NCI-H2029 treated with DMSO at 0.1 percent for 48 hours (cell line): ENCODE measurements at regions not wholly inside any gene's neighbourhood (a gene's known extent, or its start where the extent isn't known, plus 50 kb on each side); places are given as distances from the start of the nearest gene placed in this dataset.
"Not testable (repeated sequence)": the region's sequence is repeated elsewhere in the genome, so short reads cannot be mapped to it uniquely, and the experiment has no call there.

ENCODE experiments used
- DNase-seq: peaks from one replicate; lab custom pipeline; 2025; lab: John Stamatoyannopoulos, UW

DNA sequence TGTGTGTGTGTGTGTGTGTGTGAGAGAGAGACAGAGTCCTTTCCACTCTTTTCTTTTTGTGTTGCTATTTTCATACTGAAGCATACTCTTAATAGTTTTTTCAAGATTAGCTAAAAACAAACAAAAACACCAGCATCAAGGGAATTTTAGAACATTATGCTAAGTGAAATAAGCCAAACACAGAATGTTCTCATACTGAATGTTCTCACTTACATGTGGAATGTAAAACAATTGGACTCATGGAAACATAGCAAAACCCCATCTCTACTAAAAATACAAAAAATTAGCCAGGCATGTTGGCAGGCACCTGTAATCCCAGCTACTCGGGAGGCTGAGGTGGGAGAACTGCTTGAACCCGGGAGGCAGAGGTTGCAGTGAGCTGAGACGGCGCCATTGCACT, 193.4 kb downstream of the XPNPEP1 start:
- DNase-seq: not testable (repeated sequence)

DNA sequence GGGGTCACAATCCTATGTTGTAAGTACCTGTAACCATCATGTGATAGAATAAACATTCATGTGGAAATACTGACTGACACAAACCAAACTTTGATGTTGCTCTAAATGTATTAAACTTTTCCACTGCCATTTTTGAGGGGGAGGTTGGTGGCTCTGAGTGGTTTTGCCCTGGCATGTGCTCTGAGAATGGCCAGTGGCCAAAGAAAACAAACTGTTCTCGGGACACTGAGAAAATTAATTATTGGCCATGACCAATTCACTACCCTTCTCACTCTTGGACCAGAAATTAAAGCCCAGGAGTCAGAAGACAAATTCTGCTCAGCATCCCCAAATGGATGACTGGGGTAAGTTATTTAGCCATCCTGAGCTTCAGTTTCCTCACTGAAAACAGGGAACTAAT, 195.9 kb downstream of the XPNPEP1 start:
- no peak for DNase-seq

DNA sequence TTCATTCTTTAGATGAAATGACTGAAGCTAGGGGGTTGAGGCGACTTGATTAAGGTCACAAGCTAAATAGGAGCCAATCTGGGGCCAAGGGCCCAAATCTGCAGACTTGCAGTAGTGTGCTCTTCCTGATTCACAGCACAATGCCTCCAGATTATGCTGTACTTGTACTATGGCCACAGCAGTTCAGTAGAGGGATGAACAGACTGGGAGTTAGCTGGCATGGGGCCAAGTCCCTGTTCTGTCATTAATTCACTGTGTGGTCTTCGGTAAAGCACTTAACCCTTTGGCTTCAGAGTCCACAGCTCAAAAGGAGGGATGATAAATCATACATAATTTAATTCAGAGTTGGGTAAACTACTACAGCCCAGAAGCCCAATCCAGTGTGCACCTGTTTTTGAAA, 196.8 kb downstream of the XPNPEP1 start:
- no peak for DNase-seq

DNA sequence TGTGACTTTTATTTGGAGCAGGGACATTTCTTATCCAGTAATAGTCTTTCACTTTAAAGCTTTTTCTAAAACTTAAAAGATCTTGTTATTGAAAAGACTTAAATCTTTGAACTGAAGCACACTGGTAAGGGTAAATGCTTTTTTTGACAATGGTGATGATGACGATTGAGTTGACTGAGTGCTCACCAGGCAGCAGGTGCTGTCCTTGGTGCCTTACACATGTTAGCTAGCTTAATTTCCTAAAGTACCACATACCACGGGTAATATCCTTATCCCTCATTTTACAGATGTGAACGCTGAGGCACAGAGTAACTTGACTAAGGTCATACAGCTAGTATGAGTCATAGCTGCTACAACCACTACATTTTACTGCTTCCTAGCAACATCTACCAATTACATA, 200.0 kb downstream of the XPNPEP1 start:
- no peak for DNase-seq

DNA sequence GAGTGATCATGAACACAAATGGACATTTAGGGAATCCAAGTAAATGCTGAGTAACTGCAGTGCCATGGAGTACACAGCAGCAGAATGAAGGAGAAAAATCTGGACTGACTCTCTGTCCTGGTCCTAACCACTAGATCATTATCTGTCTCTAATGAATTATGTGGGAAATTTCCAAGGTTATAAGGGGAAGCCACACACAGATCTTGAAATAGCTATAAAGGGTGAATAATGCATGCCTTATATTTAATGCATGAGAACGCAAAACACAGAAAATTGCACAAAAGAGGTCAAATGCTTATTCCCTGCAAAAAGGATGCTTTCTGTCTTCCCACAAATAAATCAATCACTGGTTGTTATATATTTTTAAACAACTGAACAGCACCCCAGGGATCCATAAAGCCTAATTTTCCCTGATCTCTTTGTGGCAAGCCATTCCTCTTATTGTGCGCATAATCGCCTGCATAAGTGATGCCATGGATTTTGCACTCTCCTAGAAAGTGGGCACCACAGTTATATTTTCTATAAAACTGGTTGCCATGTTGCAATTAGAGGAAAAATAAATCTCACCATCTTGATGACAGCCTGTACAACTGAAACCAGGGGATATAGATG, 201.8 kb downstream of the XPNPEP1 start:
- no peak for DNase-seq

DNA sequence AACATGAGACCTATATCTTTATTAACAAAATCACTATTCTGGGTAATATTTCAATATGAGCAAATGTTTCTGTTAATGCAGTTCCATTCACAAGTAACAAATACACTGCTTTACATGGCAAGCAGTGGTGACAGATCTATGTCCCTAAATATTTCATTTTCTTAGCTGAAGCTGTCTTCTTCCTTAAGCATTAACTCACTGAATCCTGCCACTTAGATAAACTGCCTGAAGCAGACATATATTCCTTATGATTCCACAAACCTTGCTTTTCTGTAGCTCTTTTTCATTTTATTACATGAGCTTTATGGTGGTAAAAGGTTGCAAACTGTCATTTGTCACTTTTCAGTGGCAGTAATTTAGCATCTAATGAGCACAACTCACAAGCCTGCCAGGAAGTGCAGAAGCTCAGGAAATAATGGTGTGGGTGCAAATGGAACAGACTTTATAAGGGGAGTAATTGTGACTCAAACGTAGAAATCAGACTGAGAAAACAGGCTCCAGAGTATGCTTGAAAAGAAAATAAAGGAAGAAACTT, 217.2 kb downstream of the XPNPEP1 start:
- DNase-seq: no peak

DNA sequence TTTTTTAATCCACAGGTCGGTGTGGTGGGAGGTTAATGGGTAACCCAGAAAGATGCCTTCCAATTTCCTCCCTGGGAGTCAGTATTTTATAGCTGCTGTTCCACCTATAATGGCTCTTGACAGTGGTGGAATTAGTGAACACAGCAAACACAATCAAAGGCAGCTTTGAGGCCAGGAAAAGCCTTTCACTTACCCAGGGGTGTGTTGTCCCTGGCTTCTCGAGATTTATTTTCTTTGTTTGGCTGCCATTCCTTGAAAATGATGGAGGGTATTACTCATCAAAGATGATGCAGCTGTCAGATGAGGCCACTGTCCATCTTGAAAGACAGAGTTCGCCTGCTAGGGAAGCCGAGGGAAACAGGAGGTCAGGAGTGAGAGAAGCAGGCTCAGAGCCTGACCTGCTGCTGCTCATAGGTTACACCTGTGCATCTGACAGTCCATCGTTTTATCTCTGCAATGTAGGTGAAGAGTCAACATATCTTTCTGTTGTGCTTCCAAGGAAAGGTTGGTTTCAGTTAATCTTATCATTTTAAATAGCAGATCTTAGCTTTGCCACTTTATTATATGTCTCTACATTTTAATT, 221.6 kb downstream of the XPNPEP1 start:
- no peak for DNase-seq

DNA sequence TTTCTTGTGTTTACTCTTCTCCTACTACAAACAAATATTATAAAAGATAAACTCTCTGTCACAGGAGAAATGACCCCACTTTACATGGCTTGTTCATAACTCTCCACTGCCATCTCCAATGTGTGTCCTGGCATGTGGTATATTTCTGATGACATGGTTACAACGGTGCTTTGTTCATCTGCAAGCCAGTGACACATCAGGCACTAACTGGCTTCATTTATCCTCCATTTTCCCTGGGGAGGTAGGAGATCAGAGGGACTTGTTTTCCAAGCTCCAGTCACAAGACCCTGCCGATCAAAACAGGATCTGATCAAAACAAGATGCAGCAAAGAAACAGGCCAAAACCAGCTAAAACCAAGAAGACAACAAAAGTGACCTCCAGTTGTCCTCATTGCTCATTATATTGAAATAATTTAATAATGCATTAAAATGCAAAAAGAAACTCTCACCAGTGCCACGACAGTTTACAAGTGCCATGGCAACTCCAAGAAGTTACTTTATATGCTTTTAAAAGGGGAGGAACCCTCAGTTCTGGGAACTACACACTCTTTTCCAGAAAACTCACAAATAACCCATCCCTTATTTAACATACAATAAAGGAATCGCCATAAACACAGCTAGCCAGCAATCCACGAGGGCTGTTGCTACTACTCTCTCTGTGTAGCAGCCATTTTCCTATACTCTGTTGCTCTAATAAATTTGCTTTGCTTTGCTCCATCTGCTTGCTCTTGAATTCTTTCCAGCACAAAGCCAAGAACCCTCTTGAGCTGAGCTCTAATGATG, 224.2 kb downstream of the XPNPEP1 start:
- no peak for DNase-seq

DNA sequence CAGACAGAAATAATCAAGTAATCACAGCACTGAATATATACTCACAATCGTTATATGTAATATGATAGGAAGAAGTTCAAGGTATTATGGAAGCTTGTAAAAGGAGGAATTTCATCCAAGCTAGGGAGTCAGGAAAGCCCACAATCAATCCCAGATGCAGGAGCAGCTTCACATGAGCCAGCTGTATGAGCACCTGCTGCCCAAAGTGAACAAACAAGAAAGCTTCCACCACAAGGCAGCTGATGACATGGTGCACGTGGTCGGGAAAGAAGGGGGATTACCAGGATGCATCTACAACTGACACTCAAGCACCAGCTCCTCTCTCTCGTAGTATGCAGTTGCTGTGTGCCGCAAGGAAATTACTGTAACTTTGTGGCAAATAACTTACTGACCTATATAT, 225.2 kb downstream of the XPNPEP1 start:
- no peak for DNase-seq

DNA sequence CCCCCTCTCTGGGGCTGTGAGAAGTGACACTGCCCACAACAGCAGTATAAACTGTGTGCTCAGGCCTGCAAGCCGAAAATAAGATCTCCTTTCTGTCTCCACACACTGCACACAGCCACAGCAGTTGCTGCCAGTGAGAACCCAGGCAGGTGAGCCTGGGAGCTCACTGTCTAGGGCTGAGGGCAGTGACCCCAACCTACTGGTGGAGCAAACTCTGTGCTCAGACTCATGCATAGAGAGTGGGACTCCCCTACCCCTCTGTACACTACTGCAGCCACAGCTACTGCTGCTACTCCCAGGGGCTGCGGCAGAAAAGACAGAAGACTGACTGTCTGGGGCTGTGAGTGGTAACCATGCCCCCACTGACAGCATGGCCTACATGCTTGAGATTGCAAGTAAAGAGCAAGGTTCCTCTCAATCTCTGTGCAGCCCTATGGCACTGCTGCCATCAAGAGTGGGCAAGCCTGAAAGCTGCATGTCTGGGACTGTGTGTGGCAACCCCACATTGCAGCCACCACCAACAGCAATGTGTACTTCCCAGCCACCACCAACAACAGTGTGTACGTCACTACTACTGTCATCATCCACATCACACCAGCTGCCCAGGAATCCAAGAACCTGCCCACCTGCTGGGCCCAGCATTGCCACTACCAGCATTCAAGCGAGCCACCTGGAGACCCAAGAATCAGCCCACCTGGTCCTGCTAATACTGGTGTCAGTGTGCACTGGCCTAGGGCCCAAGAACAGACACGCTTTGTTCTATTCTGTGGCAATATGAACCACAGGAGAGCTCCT, 226.1 kb downstream of the XPNPEP1 start:
- DNase-seq: no peak

DNA sequence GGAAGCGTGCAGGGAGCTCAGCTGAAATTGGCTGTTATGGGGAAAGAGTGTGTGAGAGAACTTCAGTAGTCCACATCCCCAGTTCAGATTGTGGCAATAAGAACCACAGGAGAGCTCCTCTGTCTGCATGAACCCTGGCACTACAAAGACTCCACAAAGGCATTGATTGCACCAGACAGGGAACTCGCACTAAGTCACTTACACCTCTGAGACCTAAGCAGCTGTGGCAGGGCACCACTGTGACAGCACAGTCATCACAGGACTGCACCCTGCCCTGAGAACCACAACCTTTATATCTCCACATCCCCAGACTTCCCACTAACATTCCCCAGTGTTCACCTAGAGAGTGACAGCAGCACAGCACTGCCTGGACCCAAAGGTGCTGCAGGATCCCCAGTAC, 226.8 kb downstream of the XPNPEP1 start:
- DNase-seq: no peak

DNA sequence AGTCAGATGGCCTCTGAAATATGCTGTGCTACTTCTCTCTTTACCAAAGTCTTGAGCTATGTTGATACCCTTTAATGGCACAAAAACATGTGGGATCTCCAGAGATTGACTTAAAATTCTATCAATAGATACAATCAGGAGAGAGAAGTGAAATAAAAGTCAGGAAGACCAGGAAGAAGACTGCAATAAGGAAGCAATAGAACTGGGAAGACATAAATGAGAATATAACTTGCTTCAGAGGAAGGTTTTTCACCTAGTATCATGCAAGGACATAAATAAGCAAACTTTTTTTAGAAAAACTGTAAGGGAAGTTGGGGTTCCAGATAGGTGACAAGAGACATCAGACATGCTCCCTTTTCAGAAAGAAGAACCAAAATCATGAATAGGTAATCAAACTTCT, 227.3 kb downstream of the XPNPEP1 start:
- no peak for DNase-seq

DNA sequence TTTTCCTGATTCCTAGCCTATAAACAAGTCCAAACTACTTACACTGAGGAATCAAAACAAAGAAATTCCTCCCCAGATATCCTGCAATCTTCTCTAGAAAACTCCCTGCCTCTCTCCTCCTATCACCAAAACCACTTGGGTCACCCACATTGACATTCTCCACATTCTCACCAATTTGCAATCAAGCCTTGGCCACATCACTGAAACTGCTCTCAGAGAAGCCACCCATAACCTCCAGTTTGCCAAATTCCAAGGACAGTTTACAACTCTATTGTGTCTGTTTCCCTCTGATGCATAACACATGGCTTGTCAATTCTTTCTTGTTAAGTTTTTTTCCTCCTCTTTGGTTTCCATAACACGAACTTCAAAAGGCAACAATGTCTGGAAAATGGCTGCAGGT, 233.5 kb downstream of the XPNPEP1 start:
- DNase-seq: no peak

DNA sequence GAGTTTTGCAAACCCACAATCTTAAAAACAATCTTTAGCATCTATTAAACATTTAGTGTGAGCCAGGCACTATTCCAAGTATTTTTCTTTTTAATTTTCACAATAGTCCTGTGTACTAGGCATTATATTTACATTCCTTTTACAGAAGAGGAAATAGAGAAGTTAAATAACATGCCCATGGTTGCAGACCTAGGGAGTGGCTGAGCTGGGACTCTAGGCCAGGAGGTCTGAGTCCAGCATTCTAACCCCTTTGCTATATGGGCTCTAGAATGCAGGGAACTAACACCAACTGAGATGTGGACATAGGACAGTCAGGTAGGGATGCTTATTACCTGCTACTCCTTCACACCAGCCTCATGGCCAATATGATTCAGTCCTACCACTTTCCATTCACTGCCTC, 243.8 kb downstream of the XPNPEP1 start:
- DNase-seq: no peak

DNA sequence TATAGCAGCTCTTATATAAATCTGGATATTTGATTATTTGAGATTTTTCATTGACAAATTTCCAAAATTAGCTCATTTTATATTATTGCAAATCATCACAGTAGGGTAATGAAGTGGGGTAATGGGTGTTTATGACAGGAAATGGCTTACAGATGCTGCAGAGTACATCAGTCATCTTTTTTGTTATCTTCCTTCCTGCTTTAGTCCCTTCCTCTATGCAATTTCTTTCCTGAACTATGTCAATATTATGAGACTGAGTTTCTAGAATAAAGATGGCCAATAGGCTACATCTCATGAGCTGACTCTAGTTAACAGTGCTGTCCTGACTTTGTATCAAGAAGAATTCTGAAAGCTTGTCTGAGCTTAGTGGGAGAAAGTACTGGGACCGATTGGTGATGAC, 244.5 kb downstream of the XPNPEP1 start:
- DNase-seq: no peak

DNA sequence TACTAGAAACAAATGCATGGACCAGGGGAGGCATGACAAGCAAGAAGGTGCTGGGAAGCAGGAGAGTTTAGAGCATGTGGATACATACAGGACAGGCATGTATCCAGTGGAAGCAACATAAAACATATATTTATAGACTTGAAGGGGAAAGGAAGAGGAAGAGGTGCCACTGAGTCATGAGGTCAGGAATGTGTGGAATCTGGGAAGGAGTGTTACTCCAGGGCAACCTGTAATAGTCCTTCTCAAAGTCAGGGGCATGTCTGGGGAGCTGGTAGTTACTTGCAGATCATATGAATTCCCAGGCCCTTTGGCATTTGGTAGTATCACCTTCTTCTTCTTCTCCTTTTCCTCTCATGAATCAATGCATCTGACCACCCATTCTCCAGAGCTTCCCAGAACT, 246.6 kb downstream of the XPNPEP1 start:
- no peak for DNase-seq

DNA sequence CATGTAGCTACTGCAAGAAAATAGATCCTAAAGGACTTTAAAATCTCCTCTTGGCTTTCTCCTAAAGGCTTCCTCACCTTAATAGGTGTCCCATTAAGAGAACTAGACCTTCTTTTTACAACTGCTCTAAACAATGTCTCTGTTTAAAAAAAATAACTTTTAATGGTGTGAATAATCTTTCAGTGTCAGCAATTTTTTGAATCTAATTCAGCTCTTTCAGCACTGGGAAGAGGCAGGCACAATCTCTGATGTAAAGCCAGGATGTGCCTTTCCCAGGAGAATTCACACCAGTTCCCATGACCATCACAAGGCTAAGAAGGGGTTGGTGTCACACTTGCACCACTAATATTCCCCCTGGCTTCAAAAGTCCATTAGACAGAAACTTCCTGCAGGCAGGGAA, 254.6 kb downstream of the XPNPEP1 start:
- no peak for DNase-seq

DNA sequence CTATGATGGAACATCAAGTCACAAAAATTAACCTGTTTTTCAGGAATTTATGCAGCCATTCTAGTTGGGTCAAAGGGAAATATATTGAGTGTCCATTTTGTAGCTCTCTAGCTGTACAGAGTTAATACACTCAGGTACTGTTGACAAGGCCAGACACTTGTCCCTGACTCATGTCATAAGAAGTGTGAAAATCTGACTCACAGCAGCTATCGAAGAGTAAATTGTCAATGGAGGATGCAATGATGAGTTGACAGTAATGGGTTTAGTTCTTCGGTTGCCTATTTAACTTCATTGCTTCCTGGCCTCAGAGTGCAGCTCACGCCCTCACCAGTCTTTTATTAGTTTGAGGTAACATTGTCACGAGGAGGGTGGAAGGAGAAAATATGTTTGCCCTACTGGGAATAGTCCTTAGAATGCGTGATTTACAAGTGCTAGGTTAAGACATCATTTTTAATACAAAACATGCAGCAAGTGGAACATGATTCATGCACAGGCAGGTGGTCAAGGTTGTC, 255.1 kb downstream of the XPNPEP1 start:
- DNase-seq: no peak

DNA sequence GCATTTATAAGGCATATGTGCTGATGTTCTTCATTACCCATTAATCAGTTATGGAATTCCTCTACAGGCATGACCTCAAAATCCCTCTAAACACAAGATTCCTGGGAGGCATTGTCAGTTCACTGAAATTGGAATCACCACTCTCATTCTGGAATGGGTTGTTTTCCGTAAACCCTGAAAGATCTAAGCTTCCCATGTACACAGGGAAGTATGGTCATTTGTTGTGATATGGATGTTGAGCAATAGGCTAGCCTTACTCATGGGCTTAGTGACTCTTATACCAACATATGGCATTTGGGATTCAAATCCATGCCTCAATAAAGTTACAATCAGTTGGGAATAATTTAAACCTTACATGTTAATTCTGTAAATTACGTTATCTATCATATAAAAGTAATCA, 258.0 kb downstream of the XPNPEP1 start:
- no peak for DNase-seq

DNA sequence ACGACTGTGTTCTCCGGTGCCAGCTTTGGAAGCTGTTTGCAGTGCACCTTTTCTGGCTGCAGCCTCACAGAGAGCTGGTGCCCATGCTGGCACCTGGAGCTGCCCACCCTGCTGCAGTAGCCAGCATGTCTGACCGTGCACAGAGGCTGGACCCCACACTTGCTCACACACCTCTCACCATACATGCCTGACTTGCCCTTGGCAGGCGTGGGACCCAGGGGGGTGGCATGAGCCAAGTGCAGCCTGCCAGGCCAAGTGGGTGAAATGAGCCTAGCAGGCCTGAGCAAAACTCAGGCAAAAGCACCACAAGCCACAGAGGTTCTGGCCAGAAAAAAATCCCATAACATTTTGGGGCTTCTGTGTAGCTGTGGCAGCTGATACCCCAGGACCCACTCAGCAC, 258.8 kb downstream of the XPNPEP1 start:
- DNase-seq: no peak

DNA sequence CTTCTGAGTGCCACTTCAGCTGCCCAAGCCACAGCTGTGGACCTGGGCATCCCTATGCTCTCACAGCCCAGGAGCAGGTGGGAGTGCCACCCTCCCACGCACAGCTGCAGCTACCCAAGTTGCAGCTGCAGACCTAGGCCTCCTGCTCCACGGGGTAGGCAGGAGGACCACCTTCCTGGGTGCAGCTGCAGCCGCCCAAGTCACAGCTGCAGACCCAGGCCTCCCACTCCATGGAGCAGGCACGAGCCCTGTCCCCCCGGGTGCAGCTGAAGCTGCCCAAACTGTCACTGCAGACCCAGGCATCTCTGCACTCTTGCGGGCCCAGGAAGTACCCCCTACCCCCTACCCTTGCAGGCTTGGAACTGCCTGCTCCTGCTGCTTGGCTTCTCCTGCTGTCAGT, 260.2 kb downstream of the XPNPEP1 start:
- DNase-seq: no peak

DNA sequence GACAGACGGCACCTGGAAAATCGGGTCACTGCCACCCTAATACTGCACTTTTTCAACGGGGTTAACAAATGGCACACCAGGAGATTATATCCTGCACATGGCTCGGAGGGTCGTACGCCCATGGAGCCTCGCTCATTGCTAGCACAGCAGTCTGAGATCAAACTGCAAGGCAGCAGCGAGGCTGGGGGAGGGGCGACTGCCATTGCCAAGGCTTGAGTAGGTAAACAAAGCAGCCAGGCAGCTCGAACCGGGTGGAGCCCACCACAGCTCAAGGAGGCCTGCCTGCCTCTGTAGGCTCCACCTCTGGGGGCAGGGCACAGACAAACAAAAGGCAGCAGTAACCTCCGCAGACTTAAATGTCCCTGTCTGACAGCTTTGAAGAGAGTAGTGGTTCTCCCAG, 270.7 kb downstream of the XPNPEP1 start:
- DNase-seq: not testable (repeated sequence)
